GM19238 (cell line): ENCODE measurements at regions not wholly inside any gene's neighbourhood (a gene's known extent, or its start where the extent isn't known, plus 50 kb on each side); places are given as distances from the start of the nearest gene placed in this dataset.

Experiments used
- DNase-seq: peaks from one replicate; pipeline ENCODE4 v3.0.0; 2011; ENCODE audit warnings: low spot score; ENCODE audit not compliant: insufficient read length

- no peak for DNase-seq
Observed at GRCh38 chr2:236889791-236890704, 195.6 kb upstream of the COPS8 start.

DNA sequence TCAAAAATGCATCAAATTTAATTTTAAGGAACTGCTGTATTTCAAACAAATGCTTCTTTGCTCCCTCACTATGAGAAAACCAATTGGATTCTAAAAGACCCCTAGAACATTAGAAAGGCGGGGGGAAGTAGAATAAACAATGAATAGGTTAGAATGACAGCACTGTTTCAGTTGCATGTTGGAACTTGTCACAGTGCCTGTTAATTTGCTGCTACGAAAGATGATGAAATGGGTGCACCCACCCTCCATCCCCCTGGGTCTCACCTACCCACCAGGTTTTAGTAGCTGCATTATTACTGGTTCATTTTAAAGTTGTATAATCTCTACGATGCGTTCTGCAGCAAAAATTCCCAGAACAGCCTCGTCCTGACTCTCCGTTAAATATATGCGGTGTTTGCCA is 193.0 kb upstream of the COPS8 start:
- DNase-seq = no peak

GRCh38 chr2:236894791-236895190 is 190.9 kb upstream of the COPS8 start:
- DNase-seq = no peak

GRCh38 chr2:236895497-236895896 is 190.2 kb upstream of the COPS8 start:
- DNase-seq = no peak

GRCh38 chr2:236896688-236897087 is 189.0 kb upstream of the COPS8 start:
- DNase-seq = no peak

GRCh38 chr2:236899146-236899545 is 186.5 kb upstream of the COPS8 start:
- DNase-seq = no peak

DNA sequence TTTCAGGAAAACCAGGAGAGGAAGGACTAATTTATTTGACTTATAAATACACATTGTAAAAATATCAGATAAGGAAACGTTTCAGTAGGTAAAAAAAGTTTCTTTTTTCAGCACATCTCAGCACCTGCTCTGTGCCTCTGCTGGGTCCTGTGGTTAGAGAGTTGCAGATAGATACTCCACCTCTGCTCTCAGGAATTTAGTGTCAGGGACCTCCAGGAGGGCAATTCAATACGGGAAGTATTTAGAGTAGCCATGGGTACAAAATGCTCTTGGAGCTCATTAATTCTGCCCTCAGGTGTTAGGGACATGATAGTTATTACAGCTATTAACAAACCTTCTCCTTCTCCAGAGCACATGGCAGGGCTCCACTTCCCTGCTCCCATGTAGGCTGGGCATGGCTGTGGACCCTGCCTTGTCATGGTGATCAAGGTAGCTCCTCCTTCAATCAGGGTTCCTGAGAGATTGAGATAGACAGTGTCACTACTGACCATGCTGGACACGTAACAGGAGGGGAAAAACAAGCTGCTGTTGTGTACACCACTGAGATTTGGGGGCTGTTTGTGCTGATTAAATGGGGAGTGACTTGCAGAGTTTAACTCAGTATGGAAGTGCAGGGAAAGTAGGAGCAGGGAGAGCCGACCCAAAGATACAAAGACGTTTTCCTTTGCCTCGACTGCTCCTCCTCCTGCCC is 185.6 kb upstream of the COPS8 start:
- no peak for DNase-seq

DNA sequence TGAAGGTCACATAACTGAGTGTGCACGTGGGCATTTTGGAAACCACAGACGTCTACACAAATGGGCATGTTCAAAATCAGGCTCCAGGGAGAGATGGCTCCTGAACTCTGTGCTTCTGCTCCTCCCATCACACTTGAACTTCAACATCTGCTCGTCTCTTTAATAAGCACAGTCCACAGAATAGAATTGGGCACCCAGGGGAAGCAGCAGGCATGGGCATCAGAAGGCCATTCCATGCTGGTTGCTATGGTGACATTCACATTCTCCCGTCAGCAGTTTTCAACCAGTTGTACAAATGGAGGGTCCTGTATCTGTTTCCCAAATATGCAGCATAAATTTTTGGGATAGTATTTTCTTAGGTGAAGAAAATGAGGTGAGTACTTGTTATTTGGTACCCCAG is 183.7 kb upstream of the COPS8 start:
- no peak for DNase-seq

GRCh38 chr2:236903978-236904377 is 181.7 kb upstream of the COPS8 start:
- DNase-seq = no peak

GRCh38 chr2:236904389-236905263 is 181.1 kb upstream of the COPS8 start:
- no peak for DNase-seq

- no peak for DNase-seq
Observed at GRCh38 chr2:236905976-236906375, 179.7 kb upstream of the COPS8 start.

GRCh38 chr2:236908439-236909192 is 177.1 kb upstream of the COPS8 start:
- DNase-seq = no peak

DNA sequence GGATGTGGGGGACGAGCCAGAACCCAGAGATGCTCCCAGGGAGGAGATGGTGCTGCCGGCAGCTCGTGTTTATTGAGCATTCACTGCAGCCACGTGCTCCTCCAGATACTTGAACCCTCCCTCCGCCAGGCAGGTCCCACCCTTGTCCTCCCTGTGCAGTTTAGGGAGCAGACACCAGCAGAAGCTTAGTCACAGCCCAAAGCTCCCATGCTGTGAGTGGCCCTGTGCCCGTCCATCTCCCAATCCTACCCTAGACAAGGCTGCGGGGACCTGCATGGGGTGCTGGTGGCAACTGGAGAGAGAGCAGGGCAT is 176.5 kb upstream of the COPS8 start:
- no peak for DNase-seq

DNA sequence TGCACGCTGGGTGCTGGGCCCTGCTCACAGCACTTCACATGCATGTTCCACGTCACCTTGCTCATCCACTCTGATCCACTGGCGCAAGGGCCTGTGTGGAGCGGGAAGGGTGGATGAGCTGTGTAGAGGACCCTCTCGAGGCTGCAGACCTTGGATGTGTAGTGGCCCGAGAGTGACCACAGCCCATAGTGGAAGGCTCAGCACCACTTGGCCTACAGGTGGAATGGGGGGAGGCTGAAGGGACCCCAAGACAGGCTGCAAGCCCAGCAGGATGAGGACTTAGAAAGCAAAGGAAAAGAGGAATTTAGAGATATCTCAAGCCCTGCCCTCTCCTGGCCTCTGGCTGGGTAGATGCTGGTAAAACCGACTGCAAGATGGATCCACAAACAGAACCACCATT is 175.9 kb upstream of the COPS8 start:
- no peak for DNase-seq

- no peak for DNase-seq
Observed at GRCh38 chr2:236910781-236911495, 174.8 kb upstream of the COPS8 start.

DNA sequence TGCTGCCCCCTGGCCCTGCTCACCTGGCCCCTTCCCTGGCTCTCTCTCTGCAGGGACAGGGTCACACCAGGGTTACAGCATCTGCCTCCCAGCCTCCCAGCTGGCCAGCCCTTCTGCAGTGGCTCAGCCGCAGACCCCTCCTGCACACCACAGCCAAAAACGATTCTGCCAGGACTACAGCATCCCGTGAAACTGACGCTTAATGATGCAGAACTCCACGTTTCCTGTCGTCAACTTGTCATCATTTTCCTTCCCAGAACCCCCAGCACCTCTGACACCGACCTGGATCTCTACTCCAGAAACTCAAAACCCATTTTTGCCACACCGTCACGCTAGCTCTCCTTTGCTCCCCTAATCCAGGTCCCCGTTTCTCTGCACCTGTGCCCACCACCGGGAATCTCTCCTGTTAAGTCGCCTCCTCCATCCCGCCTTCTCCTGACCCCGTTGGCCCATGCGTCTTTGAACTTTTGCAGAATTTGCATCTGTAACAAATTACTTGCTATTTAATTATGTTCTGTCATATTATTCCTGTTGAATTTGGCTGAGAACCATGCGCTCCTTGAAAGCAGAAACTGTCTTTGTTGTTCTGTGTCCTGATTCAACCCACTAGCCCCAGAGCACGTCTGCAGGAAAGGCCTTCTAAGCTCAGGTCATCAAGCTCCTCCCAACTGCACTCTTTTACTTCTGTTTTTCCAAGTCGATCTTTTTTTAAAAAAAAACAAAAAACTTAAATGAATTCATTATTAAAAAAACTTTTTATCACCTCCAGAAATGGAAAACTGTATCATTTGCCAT is 173.2 kb upstream of the COPS8 start:
- DNase-seq = no peak

DNA sequence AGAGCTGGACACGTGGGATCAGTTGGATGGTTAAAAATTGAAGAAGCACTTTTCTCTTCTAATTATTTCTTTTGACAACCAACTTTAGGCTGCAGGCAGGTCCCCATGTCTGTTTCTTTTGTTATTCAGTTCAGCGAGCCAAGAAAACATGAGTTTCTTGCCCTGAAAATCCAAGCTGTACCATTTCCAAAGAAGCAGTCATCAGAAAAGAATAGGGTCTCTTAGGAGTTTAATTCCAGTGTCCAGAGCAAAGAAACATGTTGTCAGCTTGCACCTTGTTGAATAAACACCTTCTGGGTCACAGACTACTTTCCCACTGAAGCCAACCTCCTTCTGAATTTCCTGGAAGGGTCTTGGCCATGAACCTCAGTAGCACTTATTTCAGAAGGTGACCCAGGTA is 170.5 kb upstream of the COPS8 start:
- no peak for DNase-seq

DNA sequence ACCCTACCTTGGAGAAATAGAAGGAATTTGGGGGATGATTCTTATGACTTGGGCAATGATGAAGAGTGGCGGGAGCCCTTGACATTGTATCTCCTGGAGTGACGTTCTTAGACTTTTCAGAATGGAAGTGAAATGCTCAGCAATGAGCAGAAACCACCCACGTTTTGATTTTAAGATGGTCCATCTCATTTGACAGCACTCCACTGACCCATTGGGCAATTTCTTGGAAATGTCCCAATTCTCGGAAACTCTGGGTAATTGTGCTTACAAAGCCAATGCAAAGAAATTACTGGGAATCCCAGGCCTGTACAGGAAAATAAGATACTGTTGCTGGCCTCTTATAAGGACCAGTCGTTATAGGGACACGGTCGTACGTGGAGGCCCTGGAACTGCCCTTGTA is 170.0 kb upstream of the COPS8 start:
- DNase-seq = no peak

DNA sequence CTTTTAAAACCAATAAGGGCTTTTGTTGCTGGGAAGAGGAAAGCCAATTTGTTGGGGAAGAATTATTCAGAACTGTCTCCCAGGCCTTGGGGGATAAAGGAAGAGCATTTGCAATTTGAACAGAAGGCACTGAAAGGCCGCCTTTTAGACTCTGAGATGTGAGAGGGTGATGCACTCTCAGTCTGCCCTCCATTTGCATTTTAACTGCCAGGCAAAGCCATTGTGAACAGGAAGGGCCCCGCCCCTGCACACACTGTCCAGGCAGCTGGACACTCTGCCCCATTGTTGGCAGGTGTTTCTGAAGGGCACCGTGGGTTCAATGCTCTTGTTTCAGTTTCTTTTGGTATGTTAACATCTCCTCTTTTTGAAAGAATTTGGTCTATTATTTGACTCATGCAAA is 169.5 kb upstream of the COPS8 start:
- no peak for DNase-seq

- no peak for DNase-seq
Observed at GRCh38 chr2:236916651-236917050, 169.0 kb upstream of the COPS8 start.
